GM18909 (cell line): ENCODE measurements at regions not wholly inside any gene's neighbourhood (a gene's known extent, or its start where the extent isn't known, plus 50 kb on each side); places are given as distances from the start of the nearest gene placed in this dataset.

Experiments used
- ATAC-seq: cut with Tn5 transposase; IDR thresholded peaks from one replicate; pipeline ENCODE4 v1.9.1; 2021; ENCODE audit warnings: mild to moderate bottlenecking; ENCODE audit not compliant: unreplicated experiment, poor library complexity

DNA sequence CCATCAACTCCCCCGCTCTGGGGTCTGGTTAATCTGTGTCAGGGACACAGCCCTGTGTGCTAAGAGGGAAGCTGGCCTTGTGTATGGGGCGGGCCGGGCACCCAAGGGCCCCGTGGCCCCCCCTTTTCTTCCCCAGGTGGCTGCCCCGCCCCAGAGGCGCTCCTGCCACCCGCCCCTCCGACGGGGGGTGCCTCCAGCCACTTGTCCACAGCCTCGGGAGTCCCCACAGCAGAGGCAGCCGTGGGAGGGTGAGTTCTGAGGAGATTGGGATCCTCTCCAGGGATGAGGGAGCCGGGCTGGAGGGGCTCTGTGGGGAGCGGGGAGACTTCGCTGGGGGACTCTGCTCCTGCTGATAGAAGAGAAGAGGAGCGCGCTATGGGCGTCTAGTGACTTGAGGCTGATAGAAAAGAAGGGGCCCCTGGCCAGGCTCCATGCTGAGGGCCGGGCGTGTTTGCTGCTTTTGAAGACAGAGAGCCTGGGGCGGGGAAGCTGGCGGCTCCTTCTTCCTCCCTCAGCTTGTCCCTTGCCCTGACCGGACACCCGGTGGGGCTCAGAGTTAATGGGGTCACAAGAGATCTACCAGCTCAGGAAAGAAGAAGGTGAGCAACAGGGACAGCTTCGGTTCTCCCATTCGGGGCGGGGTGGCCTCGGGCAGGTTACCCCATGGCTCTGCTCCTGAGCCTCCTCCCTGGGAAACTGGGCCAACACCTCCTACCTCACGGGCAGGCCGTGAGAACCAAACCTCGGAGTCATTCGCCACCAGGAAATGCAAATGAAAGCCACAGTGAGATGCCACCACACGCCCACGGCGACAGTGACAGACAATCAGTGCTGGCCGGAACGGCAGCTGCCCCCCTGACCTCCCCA lies 89.4 kb upstream of the TAF1B start:
- ATAC-seq = peak; percentile 44

DNA sequence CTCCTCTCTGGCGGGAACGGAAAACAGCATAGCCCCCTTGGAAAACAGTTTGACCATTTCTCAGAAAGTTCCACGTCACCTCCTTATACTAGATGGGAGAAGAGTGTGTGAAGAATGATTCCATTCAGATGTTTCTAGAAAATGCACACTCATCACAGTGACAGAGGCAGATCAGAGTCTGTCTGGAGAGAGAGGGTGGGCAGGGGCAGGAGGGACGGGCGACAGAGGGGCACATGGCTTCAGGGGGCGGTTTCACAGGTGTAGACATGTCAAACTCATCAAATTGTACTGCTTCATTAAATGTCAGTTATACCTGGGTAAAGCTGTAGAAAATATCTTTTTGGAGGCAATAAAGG lies 88.8 kb upstream of the TAF1B start:
- no peak for ATAC-seq

DNA sequence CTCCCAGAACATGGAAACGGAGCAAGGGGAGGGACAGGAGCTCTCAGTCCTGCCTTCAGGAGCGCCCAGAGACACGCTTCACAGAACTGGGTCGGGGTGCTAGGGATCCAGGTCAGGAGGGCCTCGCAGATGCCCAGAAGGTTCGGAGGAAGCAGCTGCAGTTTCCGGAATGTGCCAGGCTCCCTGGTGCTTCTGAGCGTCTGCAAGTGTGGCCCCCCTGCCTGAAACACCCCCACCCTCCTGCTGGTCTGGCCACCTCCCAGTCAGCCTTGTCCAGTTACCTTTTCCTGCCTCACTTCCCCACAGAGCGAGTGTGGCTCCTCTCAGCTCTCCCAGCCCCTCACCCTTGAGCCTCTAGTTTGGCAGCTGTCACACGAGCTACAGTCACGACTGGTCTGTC lies 88.3 kb upstream of the TAF1B start:
- no peak for ATAC-seq

DNA sequence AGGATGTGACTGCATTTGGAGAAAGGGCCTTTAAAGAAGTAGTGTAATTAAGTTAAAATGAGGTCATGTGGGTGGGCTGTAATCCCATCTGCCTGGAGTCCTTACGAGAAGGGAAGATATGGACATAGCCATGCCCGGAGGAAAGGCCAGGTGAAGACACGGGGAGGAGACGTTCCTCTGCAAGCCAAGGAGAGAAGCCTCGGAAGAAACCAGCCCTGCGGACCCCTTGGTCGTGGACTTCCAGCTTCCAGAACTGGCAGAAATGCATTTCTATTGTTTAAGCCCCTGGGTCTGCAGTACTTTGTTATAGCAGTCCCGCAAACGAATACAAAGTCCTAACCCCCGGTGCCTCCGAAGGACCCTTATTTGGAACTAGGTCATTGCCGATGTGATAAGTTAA lies 87.6 kb upstream of the TAF1B start:
- ATAC-seq = no peak

DNA sequence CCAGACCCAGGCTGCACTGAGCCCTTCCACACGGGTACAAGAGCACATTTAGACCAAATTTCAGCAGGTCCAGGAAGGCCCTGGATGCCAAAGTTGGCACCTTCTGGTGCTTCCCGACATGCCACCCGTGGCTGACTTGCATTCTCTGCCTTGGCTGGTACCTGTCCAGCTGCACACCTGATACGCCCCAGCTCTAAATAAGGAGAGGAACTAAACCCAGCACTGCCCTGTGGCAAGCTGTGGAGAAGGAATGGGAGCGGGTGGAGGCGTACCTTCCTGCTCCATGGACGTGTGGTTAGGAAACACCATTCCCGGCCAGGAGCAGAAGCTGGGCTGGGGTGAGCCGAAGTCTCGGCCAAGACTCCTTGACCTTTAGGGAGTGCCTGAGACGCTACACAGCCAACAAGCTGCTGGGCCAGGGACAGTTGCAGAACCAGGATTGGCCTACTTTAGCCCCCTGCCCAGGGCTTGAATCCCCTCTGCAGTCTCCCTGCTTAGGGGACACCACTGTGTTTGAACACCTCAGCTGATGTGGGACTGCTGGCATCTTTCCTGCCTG lies 86.5 kb upstream of the TAF1B start:
- ATAC-seq = no peak

DNA sequence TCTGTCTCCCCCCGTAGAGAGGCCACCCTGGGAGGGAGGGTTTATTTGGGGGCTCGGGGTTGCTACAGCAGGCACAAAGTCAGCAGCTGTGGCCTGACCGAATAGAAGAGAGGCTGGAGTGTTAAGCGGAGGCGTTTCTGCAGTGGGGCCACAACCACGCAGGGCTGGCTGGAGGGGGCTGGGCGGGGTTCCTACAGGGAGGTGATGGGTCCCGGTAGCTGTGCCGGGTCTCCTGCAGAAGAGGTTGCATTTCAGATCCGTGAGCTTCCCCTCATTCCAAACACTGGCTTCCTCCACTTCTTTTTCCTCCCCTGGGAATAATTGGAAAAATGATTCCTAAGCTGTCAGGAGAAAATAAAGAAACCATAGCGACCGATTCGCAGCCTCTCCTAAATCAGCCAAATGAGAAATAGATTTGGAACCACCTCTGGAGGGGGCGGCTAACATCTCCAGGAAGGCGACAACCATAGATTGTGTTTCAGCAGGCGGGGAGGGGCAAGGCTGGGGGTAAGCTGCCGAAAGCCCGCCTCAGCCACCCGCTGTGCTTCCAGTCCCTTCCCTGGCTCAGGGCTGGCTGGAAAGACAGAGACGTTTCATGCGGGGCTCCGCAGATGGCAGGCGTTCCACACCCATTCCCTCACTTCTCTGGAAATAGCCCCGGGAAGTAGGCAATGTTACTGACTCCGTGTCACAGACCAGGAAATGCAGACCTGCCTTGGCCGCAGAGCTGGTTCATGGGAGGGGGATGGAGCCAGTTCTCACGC lies 85.6 kb upstream of the TAF1B start:
- ATAC-seq = no peak

DNA sequence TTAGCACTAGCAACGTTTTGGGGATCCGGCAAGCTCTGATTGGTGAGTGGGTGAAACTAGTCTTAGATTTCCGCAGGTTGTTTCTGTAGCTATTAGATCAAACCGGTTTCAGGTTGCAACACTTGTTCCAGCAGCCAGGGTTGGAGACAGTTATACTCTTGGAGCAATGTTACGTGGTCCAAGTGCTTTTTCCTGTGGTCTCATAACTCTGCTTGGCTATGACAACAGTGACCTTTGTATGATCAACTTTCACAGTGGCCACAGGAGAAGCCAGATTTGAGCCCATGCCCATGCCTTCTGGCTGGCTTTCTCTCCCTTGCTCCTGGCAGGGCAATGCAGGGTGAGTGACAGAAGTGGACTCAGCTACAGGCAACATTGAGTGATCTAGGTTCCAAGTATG lies 84.5 kb upstream of the TAF1B start:
- no peak for ATAC-seq

DNA sequence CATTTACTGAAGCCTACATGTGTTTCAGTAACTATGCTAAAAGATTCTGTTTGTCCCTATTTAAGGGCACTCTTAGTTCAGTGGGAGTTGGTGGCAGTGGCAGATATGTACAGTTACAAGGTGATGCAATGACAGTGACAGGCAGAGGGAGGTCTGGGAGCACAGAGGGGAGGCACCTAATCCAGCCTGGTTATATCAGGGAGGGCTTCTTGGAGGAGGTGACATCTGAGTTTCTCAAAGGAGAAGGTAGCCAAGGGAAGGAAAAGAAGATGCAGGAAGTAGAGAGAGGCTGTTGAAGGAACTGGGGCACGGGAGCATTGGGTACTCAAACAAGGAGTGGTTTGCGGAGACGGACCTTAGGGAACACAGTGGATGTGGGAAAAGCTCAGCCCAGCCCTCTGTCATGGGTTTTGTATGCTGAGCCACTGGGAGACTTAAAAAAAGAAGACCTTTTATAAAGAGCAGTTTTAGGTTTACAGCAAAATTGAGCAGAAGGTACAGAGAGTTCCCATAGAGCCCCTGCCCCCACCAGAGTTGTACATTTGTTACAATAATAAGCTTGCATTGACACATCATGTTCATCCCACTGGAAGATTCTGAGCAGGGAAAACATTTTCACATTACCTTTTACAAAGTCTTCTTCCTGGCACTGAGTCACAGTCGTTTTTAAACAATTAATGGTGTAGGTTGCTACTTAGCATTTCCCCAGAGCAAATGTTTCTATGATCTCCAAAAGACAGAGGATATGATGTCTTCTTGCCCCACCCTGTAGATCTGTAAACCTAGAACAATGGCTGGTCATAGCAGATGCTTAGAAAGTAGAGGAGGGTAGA lies 83.0 kb upstream of the TAF1B start:
- no peak for ATAC-seq

DNA sequence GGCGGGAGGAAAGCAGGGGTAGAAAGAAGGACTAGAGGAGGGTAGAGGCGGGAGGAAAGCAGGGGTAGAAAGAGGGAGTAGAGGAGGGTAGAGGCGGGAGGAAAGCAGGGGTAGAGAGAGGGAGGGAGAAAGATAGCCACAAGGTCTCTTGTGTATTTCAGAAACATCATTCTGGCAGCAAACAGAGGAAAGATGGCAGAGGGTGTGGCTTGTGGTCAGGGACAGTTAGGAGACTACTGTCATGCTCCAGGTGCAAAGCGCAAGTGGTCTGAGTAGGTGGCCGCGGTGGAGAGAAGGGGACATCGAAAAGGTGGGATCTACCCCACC lies 82.4 kb upstream of the TAF1B start:
- no peak for ATAC-seq

DNA sequence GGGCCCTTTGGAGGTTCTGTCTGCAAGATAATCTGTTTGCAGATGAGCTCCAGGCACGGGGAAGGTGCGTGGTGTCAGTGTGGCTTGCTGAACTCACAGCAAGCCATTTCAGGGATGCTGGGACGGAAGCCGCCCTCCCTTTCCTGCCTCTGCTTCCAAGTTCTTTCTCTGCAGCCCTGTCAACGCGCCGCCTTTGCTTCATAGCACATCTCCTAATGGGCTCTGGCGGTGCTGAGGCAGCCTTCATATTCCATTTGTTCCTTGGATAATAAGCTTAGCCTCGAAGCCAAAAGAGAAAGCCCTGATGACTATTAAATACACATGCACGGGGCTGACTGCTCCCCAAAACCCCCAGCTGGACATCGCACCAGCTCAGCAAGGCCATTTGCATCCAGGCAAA lies 81.7 kb upstream of the TAF1B start:
- ATAC-seq = no peak

DNA sequence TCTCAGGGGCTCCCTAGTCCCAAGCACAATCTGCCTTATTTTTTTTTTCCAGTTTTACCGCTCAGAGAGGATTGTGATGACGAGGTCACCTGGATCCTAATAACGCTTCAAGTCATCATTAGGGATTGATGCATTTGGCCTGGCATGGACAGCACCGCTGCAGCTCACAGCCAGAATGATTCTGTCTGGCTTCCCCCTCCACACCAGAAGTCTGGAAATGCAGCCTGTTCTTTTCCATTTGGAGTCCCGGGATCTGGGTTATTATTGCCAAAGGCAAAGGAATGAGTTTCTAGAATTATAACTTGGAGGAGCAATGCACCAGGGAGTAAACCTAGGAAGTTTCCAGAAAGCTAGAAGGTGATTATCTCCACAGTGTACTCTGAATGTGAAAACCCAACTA lies 81.1 kb upstream of the TAF1B start:
- ATAC-seq = no peak

DNA sequence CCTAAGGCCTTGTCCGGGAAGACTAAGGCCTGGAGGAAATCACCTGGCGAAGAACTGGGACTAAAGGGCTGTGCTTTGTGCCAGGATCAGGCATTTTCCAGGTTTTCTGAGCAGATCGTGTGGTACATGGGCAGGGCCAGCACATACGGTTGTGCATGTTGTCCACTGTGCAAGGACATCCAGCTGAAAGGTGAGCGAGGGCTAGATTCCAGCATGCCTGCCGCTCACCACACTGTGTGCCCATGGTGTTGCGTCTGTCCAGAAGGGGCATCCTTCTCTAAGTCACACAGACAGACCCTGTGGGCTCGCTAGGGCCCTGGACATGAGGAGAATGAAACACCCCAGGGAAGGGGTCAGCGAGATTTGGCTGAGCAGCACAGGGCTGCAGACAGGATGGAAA lies 80.3 kb upstream of the TAF1B start:
- ATAC-seq = no peak

DNA sequence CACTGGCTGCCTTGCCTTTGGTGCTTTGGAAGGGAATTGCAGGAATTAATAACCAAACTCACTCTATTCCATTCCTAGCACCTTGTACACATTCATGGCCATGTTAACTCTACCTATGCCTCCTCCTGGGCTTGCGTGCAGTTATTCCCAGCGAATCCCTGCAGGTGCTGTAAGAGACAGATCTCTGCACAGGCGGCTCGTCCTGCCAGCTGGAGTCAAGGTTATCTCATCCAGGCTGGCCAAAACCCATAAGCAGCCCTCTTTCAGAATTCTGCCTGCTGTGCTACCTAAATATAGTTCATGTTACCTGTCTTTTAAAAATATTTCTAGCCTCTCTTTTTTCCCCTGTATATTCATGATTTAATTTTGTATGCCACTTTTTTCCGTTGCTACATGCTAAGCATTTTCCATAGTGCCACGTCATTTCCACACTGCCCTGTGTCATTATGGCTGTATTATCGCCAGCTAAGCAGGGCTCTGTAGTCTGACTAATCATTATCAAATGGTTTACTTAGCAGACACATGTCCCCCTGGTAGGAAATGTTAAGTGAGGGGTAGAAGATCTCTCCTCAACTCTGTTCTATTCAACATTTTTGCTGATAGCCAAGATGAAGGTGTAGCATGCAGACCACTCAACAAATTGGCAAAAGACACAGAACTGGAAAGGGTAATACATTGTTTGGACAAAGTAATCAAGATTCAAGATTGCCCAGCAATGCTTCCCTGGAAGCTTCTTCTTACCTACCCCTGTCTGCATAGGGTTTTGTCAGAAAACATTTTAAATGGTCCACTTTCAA lies 79.7 kb upstream of the TAF1B start:
- ATAC-seq = no peak

DNA sequence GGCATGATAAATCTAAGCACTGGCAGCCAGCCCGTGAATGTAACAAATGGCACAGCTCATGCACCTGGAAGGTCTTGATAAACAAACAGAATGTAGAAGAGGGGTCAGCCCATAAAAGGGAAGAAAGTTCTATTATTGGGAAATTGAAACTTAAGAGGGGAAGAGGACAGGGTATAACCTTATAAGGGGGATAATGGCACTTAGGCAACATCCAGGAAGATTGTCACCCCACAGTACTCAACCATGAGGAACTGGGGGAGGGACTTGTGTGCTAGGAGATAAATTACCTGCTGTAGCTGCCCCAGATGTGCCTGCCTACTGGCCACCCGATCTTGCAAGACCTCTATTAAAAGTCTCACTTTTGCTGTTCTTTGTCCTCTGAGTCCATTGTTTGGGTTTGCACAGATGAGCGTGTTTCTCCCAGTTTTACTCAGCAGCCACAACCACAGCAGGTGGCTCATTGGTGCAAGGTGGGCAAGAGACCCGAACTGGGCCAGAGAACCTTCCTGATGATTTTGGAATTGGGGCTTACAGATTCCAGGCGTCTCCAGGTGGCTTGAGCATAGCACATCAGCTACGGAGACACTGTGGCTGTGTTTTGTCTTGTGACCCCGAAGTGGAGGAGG lies 79.0 kb upstream of the TAF1B start:
- no peak for ATAC-seq

DNA sequence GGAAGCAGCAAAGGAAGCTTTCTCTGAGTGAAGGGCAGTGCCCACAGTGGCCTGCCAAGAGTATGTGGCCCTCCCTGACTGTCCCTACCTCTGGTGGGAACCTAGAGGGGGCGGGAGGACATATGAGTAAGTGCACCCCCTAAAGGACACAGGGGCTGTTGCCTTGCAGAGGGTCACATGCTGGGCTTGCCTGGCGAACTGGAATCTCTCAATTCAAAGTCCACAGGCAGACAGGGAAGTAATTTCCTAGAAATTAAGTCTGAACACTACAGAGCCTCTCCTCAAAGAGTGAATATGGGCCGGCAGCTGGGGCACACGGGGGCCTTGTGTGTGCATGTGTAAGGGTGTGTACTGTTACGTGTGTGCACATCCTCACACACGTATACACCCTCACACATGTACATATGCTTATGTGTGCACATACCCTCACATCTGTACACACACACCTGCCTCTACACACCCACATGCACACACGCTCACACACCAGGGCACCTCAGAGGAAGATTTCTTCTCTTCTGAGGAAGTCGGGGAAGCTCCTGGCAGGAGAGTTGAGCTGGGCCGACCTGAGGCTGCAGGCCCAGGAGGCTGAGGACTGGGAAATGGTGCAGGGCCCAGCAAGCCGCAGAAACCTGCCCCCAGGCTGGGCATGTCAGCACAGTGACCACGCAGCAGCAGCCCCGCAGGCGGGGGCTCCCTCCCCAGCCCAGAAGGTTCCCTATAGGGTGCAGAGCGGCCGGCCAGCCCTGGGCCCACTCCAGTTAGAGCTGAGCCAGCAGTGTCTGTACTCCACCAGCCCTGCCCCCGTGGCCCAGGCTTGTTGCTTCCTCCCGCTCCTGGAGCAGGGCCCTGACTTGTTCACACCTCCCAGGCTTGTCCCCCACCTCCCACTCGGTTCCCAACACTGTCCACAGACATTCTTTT lies 77.4 kb upstream of the TAF1B start:
- no peak for ATAC-seq

DNA sequence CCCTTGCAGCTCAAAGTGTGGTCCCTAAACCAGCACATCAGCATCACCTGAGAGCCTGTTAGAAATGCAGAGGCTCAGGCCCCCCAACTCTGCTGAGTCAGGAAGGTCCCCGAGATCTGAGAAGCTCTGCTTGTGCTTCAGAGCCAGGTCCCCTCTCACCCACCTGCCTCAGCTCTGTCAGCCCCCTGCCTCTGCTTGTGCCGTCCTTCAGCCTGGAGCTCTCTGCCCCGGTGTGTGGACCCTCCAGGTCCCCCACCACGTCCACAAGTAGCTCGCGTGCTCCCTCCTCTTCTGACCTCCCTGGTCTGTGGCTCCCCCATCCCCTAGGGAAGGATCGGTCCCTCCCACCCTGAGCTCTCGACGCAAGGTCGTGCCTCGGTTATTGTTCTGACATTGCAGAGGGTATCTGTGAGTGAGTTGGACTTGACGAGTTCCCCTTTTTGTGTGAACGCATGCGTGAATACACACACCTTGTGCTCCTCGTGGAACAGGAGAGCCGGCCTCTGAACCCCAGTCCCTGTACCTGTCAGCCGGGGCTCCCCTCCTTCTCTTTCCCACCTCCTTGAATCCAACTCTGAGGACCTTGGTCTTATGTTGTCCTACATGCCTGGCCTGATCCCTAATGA lies 75.5 kb upstream of the TAF1B start:
- no peak for ATAC-seq

DNA sequence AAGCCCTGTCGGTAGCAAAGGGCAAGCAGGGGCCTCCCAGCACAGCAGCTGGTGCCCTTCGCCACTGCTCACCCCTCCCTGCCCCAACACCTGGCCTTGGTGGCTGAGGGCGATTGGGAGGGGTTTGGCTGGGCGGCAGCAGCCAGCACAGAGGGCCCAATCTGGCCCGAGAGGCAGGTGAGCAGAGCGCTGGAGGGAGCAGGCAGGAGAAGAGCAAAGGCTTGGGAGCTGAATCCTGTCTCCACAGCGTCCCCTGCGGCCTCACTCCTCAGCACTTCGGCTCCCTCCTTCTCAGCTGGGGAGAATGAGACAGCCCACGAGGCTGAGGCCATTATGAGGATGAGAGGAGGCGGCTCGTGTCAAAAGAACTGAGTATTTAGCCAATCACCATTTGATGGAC lies 74.9 kb upstream of the TAF1B start:
- no peak for ATAC-seq
